ENCODE measurements at regions not wholly inside any gene's neighbourhood (a gene's known extent, or its start where the extent isn't known, plus 50 kb on each side); places are given as distances from the start of the nearest gene placed in this dataset.

DNA sequence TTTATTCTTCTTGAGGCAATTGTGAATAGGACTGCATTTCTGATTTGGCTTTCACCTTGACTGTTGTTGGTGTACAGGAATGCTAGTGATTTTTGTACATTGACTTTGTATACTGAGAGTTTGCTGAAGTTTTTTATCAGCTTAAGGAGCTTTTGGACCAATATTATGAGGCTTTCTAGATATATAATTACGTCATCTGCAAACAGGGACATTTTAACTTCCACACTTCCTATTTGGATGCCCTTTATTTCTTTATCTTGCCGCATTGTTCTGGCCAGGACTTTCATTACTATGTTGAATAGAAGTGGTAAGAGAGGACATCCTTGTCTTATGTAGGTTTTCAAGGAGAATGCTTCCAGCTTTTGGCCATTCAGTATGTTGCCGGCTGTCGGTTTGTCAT lies 425.4 kb upstream of the CHAC2 start:
- no peaks in the 10 kb centered on the region for H3K27me3 ChIP-seq (replicated peaks in 1 of 2; ENCODE audit: control insufficient read depth in 2 of 2, insufficient read depth in 2 of 2, low read length in 1 of 2)
- no TSS peak for BruUV-seq (replicated peaks)
- CTCF ChIA-PET: no interaction called here

More for the DNA sequence above, 425.4 kb upstream of the CHAC2 start:
- Histone ChIP-seq H3K79me2 (ENCODE audit: control insufficient read depth, insufficient read depth, low read length) (no peaks in the 10 kb centered on the region), H3K4me1 (ENCODE audit: control insufficient read depth, insufficient read depth, low read length) (no peaks in the 10 kb centered on the region), H4K20me1 (ENCODE audit: control insufficient read depth, insufficient read depth) (no peaks in the 10 kb centered on the region), H3K9ac (ENCODE audit: control insufficient read depth, insufficient read depth, low read length) (no peak overlapping the region), H3K36me3 (ENCODE audit: control insufficient read depth in 2 of 2, insufficient read depth in 2 of 2, low read length in 1 of 2) (no peaks in the 10 kb centered on the region), H3K27ac (ENCODE audit: control insufficient read depth, insufficient read depth) (no peak overlapping the region), H3K4me3 (no peak overlapping the region), H3K9me3 (replicated peaks; ENCODE audit: control insufficient read depth, insufficient read depth, low read length) (no peaks in the 10 kb centered on the region), H2AFZ (ENCODE audit: control insufficient read depth, low read depth, low read length) (no peak overlapping the region), H3K4me2 (ENCODE audit: control insufficient read depth, insufficient read depth) (no peak overlapping the region)
- WGBS (ENCODE audit: insufficient coverage, insufficient replicate concordance, low lambda C conversion rate, missing lambda C conversion rate): 38% methylated on average over 4 of the region's 4 CpGs
- intact Hi-C loops (cut with micrococcal nuclease; ENCODE audit: unreplicated experiment): no loop called here
- FAIRE-seq: no peak
- no peak for DNase-seq (ENCODE audit: low read depth, low spot score)
- no peak for ATAC-seq
- RAD21 ChIA-PET (ENCODE audit: unreplicated experiment): no interaction called here
- SMC1A ChIA-PET (ENCODE audit: uncharacterized antibody, unreplicated experiment): no interaction called here
- POLR2A ChIA-PET: no interaction called here
- no peak for TF ChIP-seq MTA3 (IDR thresholded peaks at IDR 0.05; ENCODE audit: borderline replicate concordance, low read length)
- no peak for TF ChIP-seq EGR1 (IDR thresholded peaks at IDR 0.05; ENCODE audit: borderline replicate concordance in 1 of 2, low read depth in 2 of 2, low read length in 2 of 2)
- TF ChIP-seq ZSCAN29 (IDR thresholded peaks at IDR 0.05): no peak
- TF ChIP-seq ZZZ3 (IDR thresholded peaks at IDR 0.05; ENCODE audit: control insufficient read depth, insufficient read length, low read depth): no peak
- no peak for TF ChIP-seq NFYA (IDR thresholded peaks at IDR 0.05; ENCODE audit: borderline replicate concordance, low read depth, low read length)
- TF ChIP-seq, protein P1, sequence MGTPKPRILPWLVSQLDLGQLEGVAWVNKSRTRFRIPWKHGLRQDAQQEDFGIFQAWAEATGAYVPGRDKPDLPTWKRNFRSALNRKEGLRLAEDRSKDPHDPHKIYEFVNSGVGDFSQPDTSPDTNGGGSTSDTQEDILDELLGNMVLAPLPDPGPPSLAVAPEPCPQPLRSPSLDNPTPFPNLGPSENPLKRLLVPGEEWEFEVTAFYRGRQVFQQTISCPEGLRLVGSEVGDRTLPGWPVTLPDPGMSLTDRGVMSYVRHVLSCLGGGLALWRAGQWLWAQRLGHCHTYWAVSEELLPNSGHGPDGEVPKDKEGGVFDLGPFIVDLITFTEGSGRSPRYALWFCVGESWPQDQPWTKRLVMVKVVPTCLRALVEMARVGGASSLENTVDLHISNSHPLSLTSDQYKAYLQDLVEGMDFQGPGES (IDR thresholded peaks at IDR 0.05): no peak
- TF ChIP-seq ZNF217 (IDR thresholded peaks at IDR 0.05): no peak
- no peak for TF ChIP-seq POLR2AphosphoS2 (IDR thresholded peaks at IDR 0.05; ENCODE audit: low read depth, low read length)
- no peak for TF ChIP-seq CHD1 (IDR thresholded peaks at IDR 0.05; ENCODE audit: low read depth, low read length)
- no peak for TF ChIP-seq TBL1XR1 (IDR thresholded peaks at IDR 0.05; ENCODE audit: low read depth, low read length)
- no peak for TF ChIP-seq KLF5 (IDR thresholded peaks at IDR 0.05; ENCODE audit: partially characterized antibody)
- TF ChIP-seq, protein P2, sequence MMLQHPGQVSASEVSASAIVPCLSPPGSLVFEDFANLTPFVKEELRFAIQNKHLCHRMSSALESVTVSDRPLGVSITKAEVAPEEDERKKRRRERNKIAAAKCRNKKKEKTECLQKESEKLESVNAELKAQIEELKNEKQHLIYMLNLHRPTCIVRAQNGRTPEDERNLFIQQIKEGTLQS (IDR thresholded peaks at IDR 0.05; ENCODE audit: borderline replicate concordance, extremely low read depth, low read depth, low read length): no peak
- no peak for TF ChIP-seq HDAC2 (IDR thresholded peaks at IDR 0.05)
- TF ChIP-seq, protein P3, sequence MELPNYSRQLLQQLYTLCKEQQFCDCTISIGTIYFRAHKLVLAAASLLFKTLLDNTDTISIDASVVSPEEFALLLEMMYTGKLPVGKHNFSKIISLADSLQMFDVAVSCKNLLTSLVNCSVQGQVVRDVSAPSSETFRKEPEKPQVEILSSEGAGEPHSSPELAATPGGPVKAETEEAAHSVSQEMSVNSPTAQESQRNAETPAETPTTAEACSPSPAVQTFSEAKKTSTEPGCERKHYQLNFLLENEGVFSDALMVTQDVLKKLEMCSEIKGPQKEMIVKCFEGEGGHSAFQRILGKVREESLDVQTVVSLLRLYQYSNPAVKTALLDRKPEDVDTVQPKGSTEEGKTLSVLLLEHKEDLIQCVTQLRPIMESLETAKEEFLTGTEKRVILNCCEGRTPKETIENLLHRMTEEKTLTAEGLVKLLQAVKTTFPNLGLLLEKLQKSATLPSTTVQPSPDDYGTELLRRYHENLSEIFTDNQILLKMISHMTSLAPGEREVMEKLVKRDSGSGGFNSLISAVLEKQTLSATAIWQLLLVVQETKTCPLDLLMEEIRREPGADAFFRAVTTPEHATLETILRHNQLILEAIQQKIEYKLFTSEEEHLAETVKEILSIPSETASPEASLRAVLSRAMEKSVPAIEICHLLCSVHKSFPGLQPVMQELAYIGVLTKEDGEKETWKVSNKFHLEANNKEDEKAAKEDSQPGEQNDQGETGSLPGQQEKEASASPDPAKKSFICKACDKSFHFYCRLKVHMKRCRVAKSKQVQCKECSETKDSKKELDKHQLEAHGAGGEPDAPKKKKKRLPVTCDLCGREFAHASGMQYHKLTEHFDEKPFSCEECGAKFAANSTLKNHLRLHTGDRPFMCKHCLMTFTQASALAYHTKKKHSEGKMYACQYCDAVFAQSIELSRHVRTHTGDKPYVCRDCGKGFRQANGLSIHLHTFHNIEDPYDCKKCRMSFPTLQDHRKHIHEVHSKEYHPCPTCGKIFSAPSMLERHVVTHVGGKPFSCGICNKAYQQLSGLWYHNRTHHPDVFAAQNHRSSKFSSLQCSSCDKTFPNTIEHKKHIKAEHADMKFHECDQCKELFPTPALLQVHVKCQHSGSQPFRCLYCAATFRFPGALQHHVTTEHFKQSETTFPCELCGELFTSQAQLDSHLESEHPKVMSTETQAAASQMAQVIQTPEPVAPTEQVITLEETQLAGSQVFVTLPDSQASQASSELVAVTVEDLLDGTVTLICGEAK (IDR thresholded peaks at IDR 0.05; ENCODE audit: borderline replicate concordance): no peak
- no peak for TF ChIP-seq RFX5 (IDR thresholded peaks at IDR 0.05; ENCODE audit: low read depth, low read length)
- no peak for TF ChIP-seq SRF (IDR thresholded peaks at IDR 0.05; ENCODE audit: low read depth in 2 of 2, low read length in 2 of 2)
- no peak for TF ChIP-seq TCF7 (IDR thresholded peaks at IDR 0.05; ENCODE audit: borderline replicate concordance)
- TF ChIP-seq EP300 (IDR thresholded peaks at IDR 0.05; ENCODE audit: borderline replicate concordance in 1 of 2, control insufficient read depth in 1 of 2, low read depth in 2 of 2, low read length in 2 of 2): no peak
- in situ Hi-C loops (cut with MboI): no loop called here
